NCI-H1930 (cell line): ENCODE measurements at regions not wholly inside any gene's neighbourhood (a gene's known extent, or its start where the extent isn't known, plus 50 kb on each side); places are given as distances from the start of the nearest gene placed in this dataset.
"Not testable (repeated sequence)": the region's sequence is repeated elsewhere in the genome, so short reads cannot be mapped to it uniquely, and the experiment has no call there.

ENCODE experiments used
- DNase-seq, 2 experiments: peaks; one replicate each; lab custom pipeline; 2025; lab: John Stamatoyannopoulos, UW

DNA sequence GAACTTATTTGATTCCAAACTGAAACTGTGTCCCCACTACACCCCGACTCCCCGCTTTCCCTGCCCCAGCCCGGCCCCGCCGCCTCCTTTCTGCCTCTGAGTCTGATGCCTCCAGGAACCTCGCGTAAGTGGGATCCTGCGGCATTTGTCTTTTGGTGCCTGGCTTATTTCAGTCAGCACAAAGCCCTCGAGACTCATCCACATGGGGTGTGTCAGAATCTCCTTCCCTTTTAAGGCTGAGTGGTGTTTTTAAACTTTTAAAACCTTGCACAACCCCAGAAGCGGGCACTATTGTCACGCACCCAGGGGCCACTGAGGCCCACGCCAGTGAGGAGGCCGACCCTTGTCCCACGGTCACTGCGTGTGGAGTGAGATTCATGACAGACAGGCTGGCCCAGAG is 206.9 kb downstream of the NPIPB11 start:
- not testable (repeated sequence) for DNase-seq

DNA sequence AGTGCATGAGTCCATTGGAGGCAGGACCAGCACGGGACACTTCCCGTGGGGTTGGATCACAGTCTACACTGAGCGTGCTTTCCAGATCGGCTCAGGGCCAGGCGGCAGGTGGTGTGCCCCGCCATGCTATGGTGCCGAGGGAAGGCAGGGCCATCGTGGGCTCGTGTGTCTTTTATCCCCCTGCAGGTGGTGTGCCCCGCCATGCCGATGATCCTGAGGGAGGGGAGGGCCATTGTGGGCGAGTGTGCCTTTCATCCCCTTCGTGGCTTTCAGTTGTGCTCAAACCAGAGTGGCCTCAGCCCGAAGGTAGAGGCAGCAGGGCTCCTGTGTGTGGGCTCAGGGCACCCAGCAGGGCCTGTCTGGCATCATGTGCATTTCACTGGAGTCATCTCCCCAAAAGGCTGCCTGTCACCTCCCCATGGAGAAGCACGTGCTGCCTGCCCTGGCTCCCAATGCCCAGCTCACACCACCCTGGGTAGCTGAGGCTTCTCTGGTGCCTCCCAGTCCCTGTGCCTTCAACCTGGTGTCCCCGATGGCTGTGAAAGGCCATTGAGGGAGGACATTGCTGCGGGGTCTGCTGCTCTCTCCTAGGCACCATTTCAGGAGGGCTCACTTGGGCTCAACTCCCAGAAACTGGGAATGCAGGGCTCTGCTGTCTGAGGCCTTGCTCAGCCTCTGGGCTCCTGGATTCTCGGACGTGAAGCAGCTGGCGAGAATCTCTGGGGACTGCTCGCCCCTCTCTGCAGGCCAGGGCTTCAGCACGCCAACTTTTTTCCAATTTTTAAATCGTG is 207.6 kb downstream of the NPIPB11 start:
- no peak for DNase-seq

GRCh38 chr16:29198231-29198630 is 208.3 kb downstream of the NPIPB11 start:
- no peak for DNase-seq

DNA sequence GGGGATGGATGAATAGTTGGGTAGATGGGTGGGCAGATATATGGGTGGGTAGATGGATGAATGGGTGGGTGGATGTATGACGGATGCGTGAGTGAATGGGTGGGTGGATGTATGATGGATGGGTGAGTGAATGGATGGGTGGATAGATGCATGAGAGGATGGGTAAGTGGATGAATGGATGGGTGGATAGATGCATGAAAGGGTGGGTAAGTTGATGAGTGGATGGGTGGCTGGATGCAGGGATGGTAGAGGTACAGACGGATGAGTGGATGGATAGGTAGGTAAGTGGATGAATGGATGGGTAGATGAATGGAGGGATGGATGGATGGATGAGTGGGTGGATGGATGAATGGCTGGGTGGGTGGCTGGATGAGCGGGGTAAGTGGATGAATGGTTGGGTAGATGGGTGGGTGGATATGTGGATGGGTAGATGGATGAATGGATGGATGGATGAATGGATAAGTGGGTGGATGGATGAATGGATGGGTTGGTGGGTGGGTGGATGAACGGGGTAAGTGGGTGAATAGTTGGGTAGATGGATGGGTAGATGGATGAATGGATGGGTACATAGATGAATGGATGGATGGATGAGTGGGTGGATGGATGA is 208.9 kb downstream of the NPIPB11 start:
- DNase-seq = not testable (repeated sequence)

DNA sequence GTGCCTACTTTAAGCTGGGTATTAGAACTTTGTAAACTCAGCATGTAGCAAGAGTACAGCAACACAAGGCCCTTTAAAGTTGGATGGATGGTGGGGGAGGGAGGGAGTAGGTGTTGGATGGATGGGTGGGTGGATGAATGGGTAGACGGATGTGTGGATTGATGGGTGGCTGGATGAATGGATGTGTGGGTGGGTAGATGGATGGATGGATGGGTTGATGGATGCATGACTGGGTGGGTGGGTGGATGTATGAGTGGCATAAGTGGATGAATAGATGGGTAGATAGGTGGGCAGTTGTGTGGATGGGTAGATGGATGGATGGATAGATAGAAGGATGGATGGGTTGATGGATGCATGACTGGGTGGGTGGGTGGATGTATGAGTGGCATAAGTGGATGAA is 209.8 kb downstream of the NPIPB11 start:
- not testable (repeated sequence) for DNase-seq

- not testable (repeated sequence) for DNase-seq
Observed at GRCh38 chr16:29195116-29195872, 210.4 kb downstream of the LAT start.

- not testable (repeated sequence) for DNase-seq
Observed at GRCh38 chr16:29194185-29194844, 209.5 kb downstream of the LAT start.

DNA sequence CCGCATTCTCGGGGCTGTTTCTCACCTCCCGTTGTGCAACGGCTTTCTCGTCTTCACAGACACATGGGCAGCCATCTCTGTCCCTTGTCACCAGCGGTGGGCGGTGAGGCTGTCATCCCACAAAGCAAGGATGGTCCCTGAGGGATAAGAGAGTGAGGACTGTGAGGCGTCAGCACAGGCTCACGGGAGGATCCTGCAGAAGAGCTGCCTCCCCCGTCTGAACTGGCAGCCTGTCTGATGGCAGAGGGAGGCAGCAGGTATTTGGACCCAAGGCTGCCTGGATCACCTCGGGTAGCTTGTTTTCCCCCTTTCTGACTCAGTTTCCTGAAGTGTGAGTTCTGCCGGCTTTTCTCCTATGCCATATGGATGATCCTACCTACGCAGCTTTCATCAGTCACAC is 208.8 kb downstream of the LAT start:
- not testable (repeated sequence) for DNase-seq

DNA sequence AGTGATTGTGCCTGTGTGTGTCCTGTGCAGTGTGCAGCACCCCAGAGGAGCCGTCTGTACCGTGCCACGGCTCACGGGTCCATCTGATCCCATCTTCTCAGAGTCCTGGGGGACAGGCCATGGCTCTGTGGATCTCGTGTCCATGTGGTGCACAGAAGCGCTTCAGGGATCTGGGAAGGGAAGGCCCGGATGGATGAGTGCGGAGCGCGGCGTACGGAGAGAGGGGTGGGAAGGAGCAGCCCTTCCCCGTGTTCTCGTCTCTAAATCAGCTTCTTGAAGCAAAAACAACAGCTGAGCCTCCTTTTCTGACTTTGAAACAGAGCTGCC is 208.4 kb downstream of the LAT start:
- DNase-seq = not testable (repeated sequence)

GRCh38 chr16:29192329-29193247 is 207.7 kb downstream of the LAT start:
- no peak for DNase-seq

DNA sequence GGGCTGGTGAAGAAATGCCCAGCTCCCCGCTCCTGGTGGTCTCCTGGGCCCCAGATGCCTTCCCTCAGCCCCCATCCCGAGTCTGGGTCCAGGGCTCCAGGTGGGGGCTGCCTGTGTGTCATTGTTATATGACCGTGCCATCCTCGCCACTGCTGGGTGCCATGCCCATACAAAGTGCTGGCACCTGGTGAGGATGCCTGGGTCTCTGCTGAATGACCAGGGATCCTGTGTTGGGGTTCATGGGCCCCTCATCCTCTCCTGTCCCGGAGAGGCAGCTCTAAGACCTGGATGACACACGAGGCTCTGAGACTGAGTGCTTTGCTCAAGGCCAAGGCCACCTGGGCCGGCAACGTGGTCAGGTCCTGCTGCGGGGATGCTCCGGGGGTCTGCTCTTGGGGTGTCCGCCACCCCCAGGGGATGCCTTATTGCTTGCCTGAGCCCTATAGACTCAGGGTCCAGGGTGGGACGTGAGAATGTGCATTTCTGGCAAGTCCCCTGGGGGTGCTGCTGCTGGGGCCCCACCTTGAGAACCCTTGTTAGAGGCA is 206.9 kb downstream of the LAT start:
- DNase-seq = not testable (repeated sequence)

GRCh38 chr16:29190553-29191431 is 205.9 kb downstream of the LAT start:
- DNase-seq = not testable (repeated sequence)

- DNase-seq = not testable (repeated sequence)
Observed at GRCh38 chr16:29188806-29189205, 204.0 kb downstream of the LAT start.

GRCh38 chr16:29186306-29187220 is 201.7 kb downstream of the LAT start:
- not testable (repeated sequence) for DNase-seq

DNA sequence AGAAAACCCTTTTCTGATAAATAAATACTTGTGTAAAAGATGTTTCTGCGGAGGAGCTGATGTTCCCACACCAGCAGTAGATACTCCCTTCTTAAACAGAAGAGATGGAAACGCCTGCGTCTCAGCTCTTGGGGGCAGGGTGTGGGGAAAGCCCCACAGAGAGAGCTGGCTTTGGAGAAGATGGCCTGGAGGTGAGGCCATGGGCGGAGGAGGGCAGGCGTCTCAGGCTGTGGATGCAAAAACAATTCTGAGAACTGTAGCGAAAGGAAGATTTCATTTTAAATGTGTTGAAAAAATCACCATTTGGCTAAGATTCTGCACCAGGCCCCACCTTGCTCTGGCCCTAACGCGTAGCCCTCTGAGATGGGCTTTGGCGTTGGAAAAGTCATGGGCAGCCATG is 201.0 kb downstream of the LAT start:
- not testable (repeated sequence) for DNase-seq

DNA sequence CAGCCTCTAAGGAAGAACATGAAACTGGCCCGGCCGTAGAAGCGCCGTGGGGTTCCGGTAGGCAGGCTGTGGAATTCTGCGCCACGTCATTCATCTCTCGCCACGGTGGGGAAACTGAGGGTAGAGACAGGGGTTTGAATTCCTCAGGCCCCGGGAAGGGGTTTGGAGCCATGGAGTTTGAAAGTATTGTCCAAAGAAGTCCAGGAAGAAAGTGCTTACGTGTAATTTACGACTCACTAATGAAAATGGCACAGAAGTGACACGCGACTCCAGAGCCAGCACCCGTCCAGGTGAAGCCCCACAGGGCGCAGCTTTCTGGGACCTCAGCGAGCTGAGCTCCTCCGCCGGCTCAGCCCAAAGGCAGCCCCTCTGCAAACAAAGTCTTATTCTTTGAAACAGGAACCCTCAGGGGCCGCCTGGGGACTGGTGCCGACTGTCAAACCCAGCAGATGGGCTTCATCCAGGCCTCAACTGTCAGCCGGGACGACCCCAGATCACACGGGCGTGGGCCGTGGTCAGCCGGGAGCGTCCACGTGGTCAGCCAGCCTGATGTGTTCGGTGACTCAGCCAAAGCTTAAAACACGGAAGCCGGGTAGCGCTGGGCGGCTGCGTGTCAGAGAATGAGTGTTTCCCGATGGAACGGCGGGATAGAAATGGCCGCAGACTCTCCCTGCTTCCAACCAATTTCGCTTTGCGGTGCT is 200.0 kb downstream of the LAT start:
- not testable (repeated sequence) for DNase-seq

DNA sequence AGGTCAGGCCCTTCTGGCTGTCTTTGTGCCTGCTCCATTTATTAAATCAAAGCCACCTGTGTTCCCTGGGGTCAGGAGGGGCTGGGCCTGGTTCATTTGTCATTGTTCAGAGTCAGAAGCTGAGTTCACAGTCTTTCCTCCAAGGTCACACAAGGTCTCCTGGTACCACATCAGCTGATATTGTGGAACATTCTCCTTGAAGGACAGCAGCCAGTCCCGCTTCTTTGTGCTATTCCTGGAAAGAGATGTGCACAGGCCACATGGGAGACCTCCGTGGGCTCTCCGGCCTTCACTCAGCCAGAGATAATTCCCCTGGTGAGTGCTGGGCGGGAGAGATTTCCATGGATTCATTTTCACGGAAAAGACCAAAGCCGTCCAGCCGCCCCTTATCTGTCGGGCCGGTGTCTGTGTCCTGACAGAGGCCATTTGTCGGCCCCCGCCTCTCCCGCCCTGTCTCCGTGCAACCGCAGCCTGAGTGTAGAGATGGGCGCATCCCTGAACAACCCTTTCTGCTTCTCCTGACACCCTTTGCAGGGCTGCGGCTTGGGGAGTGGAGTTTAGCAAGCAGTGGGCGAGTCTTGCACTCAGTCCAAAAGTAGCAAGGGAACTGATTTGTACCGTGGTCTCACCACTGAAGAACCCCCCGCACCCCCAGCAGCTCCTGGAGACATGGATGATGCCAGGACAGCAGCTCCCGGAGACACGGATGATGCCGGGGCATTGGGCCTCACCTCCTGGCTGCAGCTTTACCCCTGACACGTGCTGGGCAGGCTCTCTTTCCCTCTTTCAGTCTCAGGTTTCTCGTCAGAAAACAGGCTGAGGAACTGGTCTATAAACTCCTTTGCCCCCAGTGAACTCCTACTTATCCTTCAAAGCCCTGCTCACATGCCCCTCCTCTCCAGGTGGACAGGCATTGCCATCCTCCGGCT is 198.4 kb downstream of the LAT start:
- DNase-seq = not testable (repeated sequence)
